GM21515 (cell line): ENCODE measurements at regions not wholly inside any gene's neighbourhood (a gene's known extent, or its start where the extent isn't known, plus 50 kb on each side); places are given as distances from the start of the nearest gene placed in this dataset.

Source experiments
- ATAC-seq: cut with Tn5 transposase; IDR thresholded peaks from one replicate; pipeline ENCODE4 v1.9.1; 2021; ENCODE audit not compliant: unreplicated experiment

DNA sequence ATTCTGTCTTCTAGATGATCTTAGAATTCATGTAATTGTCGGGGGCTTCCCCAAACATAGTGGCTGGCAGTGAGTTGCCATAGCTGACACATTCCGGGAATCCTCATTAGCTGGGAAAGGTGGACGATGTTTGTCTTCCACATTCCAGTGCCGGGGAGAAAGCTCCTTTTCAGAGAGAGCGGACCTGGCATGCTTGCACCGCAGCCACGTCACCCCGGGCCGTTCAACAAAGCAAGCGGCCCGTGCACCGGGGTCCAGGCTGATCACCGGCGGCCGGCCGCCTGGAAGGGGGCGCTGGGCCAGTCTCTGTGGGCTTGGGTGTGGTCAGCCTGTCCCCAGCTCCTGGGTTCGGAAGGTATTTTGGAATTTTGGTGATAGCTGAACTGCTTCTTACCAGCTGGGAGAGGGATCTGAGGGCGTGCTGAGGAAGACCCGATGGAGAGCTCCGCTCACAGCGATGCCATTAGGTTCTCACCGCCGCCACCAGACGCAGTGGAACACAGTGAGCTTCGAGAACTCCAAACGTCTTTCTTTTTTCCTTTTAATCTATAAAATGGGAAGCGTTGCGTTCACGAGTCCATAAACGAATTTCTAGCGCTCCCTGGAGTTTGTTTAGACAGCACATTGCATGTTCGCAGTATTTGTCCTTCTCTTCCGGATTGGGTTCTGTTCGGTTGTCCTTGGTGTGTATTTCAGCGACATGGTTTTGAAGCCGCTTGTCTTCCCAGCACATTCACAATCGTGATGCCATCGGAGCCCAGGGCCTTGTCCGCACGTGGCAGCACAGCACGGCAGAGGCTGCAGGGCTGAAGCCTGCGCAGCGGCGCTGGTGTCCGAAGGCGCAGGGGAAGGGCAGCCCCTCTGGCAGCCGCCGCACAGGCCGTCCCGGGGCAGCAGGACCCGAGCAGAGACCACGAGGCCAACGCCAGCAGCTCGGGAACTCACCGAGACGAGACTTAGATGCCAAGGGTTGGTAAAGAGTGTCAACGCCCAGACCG lies 557.6 kb downstream of the QKI start:
- no peak for ATAC-seq

DNA sequence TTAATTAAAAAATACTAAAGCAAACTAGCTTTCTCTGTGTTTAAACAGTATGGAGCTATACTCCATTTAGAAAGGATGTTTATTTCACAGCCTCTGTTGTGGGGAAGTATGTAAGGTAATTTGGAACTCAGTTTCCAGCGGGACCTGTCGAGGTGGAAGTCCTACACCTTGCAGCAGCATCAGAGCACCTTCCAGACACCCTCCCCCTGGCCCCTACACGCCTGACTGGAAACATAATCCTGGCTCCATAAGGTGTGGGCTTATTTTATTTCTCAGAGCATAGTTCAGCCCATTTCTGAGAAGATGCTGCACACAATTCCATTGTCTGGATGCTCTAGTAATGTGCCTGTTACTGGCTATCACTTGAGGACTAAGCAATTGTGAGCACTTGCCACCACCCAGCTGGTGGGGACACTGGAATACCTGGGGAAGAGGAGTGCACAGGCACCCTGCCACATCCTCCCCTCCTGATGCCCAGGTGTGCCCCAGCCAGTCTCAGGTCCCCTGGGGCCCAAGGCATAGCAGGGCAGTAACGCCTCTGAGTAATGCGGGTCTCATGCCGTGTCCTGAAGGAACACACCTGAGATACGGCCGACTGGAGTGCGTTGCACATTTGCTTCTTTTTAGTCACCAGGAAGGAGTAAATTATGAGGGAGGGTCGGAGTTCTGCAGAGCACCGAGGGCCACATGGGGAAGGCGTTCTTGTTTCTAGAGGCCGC lies 556.5 kb downstream of the QKI start:
- no peak for ATAC-seq

DNA sequence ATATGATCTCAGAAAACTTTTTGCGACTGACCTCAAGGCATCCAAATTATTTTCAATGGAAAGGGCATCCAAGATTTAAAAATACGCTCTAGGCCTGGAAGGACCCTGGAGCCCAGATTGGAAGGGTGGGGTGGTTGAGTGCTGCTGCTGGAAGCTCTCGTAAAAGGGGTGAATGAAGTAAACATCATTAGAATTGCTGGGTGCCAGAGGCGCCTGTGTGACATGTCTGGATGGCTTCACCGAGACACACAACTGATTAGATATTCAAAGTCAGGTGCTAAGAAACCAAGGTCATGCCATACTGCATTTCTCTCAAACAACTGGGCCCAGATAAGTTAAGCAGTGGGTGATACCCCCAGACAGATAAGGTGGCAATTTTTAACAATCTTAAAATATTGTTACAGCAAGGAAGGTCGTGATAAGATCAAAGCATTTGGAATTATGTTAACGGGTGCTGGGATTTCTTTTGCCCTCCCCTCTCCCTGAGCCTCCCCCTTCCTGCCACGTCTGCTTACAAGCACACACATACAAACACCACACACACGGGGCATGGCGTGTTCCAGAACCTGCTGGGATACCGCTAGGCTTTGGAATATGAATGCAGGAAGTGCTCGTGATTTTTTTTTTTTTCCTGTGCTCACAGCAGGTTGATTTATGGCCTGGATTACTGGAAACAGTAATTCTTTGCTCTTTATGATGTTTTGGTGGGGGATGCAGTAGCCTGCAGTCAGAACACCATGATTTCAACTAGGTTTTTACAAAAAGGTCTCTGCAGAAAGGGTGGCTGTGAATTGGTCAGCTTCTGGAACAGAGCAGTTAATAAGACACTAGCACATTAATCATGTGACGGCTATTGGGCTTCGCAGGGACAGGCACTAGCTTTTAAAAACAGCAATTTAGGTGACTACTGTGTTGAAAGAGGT lies 551.2 kb downstream of the QKI start:
- no peak for ATAC-seq

DNA sequence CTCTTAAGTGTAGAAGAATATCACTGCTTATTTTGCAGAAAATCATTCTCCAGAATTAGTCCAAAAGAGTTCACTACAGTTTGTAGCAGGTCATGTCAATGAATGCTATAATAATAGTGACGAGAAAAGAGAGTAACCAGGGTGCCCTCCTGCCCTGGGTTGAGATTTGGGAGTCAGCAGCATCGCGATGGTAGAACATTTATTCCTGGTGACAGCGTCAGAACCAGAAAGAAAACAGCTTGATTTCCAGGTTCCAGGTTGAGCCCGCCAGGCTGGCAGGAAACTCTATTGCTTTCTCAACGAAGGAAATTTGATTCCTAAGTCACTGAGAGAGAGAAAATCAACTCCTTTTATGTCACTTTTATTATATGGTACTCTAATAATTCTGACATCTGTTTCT lies 550.3 kb downstream of the QKI start:
- ATAC-seq = no peak

DNA sequence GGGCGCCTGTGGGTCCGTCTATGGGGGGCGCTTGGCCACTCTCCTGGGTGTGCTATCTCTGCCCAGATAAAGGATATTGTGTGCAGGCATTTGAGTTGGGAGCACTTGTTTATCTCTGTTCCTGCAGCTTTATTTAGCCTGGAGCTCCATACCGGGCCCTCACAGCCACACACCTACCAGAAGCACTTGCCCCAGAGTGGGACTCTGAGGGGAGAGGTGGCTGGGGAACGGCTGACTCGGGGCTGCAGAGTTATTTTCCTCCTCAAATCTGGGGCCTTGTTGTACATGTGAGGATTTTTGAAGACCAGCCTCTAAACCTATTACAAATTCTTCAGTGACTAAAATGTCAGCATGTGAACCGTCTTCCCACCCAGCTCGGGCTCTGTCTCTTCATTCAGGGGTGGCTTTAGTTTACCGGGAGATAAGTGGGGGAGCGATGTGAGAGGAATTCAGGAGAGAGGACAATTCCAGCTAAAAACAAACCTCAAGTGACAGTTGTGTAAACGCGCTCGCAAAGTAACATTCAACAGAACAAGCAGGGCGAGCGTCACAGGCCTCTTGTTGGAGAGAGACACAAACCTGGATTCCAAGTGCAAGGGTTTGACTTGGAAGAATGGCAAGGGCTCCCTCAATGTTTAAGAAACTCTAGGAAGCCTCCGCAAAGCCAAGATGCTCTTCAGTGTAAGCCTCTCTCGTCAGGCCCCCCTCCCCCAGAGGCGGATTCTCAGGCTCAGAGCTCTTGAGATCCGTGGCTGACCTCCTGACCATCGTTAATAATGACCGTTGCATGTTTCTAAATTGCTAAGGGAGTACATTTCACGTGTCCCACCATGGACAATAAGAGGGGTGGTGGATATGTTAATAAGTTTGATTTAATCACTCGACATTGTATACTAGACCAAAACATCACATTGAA lies 548.9 kb downstream of the QKI start:
- no peak for ATAC-seq

DNA sequence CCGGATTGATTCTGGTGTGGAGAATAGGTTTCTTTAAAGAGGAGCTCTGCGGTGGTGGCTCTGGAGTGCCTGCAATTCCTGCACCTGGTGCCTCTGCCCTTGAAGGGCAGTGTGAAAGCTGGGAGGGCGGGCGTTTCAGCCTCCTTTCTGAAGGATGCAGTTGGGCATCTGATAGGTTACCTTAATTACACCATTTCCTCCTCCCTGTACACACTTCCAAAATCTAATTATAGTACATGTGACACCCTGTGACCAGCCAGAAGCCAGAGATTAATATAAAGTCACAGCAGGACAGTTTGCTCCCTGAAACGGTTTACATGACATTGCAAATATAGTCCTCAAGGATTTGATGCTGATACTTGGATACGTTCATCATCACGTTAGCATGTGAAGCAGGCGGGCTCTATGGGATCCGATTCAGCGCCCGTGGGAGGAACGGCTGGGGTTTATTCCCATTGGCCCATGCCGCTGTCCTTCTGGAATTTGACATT lies 548.2 kb downstream of the QKI start:
- ATAC-seq = no peak

DNA sequence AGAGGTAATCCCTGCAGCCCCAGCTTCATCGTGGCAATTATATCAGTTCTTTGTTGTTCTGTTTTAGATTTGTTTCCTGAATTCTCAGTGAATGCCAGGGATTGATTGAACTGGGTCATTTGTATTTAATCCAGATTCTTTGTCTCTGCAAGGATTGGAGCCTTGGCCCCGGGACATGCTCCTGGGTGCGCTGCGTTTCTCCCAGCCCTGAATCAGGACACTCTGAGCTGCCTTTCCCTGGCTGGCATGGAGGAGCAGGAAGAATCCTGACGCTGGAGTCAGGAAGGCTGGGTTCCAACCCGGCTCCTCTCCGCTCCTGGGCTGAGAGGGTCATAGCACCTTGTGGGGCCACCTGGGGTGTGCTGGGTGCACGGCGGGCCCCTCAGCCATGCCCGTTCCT lies 545.6 kb downstream of the QKI start:
- no peak for ATAC-seq

DNA sequence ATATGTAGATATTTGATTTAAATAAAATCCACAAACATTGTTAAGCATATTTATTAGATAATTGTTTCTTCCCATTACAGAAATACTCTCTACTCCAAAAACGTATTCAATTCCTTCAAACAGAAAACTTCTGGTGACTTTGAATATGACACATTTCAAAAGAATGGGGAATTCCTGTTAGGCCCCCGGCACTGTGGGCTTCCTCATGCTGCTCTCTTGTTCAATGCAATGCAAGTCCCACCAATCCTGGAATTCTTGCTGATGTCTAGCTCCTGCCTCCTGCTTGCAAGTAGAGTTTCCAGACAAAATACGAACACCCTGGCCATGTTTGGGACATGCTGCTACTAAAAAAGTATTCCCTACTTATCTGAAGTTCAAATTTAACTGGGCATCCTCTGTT lies 544.1 kb downstream of the QKI start:
- no peak for ATAC-seq

DNA sequence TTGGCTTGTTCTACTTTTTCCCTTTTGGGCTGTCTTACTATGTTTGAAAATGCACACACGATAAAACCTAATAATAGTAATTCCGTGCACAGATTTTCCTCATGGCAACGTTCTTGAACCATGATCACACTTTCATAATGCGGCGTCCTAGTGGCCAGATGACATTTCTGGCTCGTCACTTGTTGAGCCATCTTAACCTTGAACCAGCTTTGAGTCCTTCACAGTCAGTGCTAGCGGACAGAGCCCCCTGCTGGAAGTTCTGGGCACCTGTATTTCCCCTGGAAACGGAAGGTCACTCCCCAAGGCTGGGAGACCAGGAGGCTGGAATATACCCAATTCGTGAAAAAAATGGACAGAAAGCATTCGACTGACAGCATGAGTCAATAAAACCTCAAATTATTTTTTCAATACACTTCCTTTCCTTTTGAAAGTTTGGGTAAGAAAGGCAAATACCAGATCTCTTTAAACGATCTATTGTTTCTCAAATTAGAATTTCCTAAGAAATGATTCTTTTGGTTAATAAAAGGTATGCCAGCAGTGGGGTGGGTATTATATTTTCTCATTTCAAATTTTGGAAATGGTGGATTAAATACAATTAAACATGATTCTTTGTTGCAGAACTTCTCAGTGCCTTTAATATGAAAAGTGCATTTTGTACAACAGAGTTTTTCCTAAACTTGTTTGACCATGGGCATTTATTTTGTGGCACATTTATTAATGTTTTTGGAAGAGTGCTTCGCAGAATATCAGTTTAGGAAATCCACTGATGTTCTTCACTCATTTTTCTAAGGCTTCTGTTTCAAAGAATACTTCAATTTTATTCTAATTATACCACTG lies 542.3 kb downstream of the QKI start:
- ATAC-seq = peak; percentile 94

DNA sequence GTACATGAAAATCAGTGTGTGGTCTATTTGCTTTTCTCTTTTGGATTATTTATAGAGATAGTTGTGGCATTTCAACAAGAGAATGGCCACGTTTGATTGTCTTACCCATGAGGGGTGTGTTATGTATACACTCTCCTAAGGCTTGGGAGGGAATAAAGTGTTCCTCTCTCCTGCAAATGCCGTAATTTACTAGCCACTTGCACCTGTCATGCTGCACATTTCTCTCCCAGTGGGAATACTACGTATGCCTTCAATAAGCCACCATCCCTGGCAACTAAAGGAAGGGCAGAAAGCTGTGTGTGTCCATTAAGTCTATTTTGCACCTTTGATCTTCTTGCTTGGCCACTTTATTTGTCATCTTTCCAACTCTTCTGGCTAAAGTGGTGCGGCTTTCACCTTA lies 541.2 kb downstream of the QKI start:
- no peak for ATAC-seq

DNA sequence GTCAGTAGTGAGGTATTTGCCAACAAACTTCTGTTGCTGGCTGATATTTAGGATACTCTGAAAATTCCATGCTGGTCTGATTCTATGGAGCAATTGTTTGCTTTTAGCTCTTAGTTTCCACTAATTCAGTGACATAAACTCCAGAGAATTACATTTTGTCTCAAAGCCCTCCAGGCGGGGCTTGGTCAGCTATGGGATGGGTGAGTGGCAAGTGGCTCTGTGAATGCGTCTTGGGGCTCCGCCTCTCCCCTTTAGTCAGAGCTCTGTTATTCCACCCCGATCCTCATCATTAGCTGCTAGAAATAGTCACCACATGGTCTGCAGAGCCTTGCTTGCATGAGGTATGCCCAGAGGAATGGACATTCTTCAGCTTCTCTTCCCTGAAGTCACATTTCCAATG lies 540.6 kb downstream of the QKI start:
- no peak for ATAC-seq

DNA sequence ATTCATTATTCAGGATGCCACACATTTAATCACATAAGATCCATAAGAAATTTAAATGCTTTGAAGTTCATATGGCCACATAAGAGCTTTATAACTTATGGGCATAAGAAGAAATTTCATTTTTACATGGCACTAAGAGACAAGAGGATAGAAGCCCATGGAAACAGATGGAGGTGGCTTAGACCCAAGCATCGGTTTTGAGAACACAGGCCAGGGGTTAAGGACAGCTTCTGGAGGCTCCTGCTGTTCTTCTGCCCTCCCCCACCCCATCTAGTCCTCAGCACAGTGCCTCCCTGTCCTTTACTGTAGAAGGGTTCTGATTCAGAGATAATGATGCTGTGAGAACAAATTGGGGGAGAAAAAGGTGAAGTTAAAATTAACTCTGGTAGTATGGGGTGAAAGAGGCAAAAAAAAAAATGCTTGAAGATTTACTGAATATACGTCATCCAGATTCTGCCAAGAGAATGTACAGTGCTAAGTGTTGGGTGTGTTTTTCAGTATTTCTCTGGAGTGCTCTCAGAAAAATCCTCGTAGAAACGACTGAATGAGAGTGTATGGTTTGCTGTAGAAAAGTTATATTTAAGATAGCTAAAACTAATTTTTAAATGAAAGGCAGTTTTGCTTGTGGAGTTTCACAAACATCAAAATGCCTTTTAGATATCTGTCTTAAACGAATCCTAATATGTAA lies 539.7 kb downstream of the QKI start:
- ATAC-seq = no peak

DNA sequence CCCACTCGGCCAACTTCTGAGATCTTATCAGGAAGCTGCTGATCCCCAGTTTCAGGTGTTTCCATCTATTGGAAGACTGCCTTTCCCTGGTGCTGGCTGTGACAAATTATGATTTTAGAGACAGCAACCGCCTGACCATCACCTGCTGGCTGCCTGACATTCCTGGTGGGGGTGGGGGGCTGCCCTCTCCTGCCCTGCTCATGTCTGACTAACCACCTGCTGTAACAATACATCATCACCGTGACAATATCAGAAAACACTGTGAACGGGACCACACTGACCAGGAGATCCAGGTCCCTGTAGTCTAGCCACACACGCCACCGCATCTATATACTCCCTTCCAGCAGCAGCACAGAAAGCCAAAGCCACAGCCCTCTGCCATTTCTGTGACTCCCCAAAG lies 537.5 kb downstream of the QKI start:
- no peak for ATAC-seq

DNA sequence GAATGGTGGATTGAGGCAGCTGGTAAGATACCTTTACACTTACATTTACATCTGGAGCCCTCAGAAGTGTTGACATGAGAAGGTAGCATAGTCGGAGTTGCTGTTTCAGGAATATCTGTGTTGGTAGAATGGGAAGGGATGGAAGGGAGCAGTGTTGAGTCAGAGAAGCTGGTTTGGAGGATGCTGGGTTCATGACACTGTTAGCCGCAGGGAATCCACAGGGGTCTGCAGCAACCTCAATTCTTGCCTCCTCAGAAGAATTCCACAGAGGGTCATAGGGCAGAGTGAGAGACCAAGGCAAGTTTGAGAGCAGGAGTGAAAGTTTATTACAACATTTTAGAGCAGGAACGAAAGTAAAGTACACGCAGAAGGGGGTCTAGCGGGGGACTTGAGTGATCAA lies 536.8 kb downstream of the QKI start:
- no peak for ATAC-seq

DNA sequence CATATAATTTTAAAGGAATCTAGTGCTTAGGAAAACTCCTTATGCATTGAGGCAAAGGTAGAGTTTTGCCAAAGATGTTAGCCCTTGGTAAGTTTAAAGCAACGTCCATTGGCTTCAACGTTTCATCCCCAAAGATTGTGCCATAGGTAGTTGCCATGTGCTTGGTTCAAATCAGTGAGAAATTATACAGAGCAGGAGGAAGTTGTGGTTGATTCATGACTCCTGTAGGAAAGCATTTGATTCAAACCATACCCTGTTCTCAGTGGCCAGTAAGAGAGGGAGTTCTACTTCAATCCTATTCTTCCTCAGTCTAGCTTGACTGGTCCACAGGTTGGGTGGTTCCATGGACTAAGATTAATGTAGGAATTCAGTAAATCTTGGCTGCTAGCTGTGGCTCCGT lies 535.6 kb downstream of the QKI start:
- no peak for ATAC-seq

DNA sequence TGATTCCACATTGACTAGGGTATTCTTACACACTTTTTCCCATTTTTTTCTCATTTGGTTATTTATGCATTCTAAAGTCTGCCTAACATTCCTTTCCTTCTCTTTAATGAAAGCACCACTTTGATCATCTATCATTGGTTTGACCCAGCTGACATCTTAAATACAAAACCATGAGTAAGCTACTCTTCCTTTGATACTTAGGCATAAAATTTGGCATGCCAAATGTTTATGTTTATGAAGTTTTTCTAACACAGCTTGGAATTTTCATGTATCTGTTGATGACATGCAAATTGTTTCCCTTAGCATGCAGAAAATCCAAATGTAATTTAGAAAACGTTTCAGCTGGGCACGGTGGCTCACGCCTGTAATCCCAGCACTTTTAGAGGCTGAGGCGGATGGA lies 534.9 kb downstream of the QKI start:
- ATAC-seq = no peak

DNA sequence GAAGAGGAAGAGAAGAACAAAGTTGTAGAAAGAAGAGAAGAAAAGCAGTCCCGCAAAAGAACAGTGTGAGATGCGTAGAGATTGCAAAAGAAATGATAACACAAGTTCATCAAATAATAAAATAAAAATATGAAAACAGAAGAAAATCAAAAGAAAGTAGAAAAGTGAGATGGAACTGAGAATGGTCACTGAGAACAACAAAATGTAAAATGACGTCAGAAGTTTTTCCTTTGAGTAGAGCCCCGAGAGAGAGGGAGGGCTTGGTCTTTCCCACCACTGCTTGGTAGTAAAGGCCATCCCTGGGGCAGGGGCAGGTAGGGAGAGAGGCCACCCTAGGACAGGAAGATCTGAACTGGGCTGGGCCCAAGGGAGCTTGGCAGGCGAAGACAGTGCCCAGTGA lies 533.7 kb downstream of the QKI start:
- no peak for ATAC-seq

DNA sequence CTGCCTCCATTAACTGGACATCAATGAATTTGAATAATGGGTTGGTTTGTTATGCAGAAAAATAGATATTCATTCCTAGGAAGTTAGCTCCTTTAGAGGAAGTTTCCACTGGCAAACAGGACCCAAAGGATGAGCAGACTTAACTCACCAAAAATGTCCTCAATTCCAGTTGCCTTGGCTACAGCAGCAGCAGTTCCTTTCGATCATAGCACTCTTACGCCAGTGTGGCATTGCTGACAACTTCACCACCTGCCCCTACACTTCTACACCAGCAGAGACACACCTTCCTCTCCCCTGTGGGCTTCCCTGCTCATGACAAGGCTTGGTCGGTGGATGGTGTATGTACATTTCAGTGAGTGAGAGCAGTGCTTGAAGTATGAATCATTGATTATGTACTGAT lies 532.8 kb downstream of the QKI start:
- no peak for ATAC-seq

DNA sequence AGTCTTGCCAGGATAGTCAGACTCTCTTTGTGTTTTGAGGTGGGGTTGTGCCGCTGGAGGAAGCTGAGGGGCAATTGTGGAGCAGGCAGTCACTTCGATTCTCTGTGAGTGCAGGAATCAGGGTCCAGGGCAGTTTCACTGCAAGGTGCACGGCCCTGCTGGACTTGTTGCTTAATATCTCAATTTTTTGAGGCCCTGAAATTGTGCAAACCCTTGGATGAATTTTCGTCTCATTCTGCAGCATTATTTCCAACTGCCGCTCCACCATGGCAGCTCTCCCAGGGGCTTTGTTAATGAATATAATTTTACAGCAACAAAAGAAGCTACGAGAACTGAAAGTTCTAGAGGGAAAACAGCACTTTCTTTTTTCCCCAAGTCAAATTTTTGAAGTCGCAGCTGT lies 531.9 kb downstream of the QKI start:
- no peak for ATAC-seq
